Ovary (tissue), 7 donors: ENCODE measurements at regions not wholly inside any gene's neighbourhood (a gene's known extent, or its start where the extent isn't known, plus 50 kb on each side); places are given as distances from the start of the nearest gene placed in this dataset.

Source experiments
- DNase-seq, 5 donors: peaks; one replicate each; pipeline ENCODE4 v3.0.0-alpha.2; 2019 to 2020
- H3K27ac ChIP-seq, 2 donors: fragments of 200-600 bp; one replicate each; pipeline versions ENCODE4 v1.5.1 to v1.8.0; 2019 to 2022
- H3K27me3 ChIP-seq: fragments of 200-600 bp; one replicate; pipeline ENCODE4 v1.8.0; 2022
- H3K36me3 ChIP-seq: fragments of 200-600 bp; sonication (generic); one replicate; pipeline ENCODE4 v1.5.1; 2019
- H3K4me1 ChIP-seq: one replicate; pipeline ENCODE4 v1.8.1; 2013; ENCODE audit warnings: mild to moderate bottlenecking, moderate library complexity; ENCODE audit not compliant: insufficient read depth
- H3K4me3 ChIP-seq: fragments of 200-600 bp; sonication (generic); one replicate; pipeline ENCODE4 v1.5.1; 2017
- H3K9me3 ChIP-seq, 2 donors: fragments of 200-600 bp in 1 of 2; sonication (generic) in 1 of 2; one replicate each; pipeline versions ENCODE4 v1.5.1 to v1.8.1; 2013 to 2019; ENCODE audit warnings: mild to moderate bottlenecking in 1 of 2, moderate library complexity in 1 of 2
- EP300 ChIP-seq: sonication (generic); formaldehyde crosslinking; IDR thresholded peaks from one replicate; pipeline ENCODE4 v1.6.1; 2017; ENCODE audit warnings: antibody characterized with exemption
- POLR2A ChIP-seq: fragments of 450-650 bp; IDR thresholded peaks from one replicate; pipeline ENCODE4 v1.6.1; 2017; ENCODE audit warnings: antibody characterized with exemption, mild to moderate bottlenecking, moderate library complexity
- WGBS, 3 donors: extraction: QIAGEN DNeasy Blood & Tissue Kit in 1 of 3; methylation state at CpG; one replicate each; pipeline versions ENCODE4 v1.1.5 to v1.1.7; 2013 to 2017; 5-methylcytosine and 5-hydroxymethylcytosine counted together
- intact Hi-C, 4 donors: fragments of 100-400 bp; cut with DNase I; formaldehyde crosslinking; loops; one replicate each; pipeline versions ENCODE4 v1.11.0 to v1.15.1; 2022 to 2023
- TF ChIP-seq, protein P1 (sequence below), 3 donors: fragments of 450-650 bp in 2 of 3; fragments of 200-600 bp in 1 of 3; IDR thresholded peaks; one replicate each; pipeline versions ENCODE4 v1.5.1 to v1.8.0; 2016 to 2022; ENCODE audit warnings: antibody characterized with exemption in 3 of 3, mild to moderate bottlenecking in 1 of 3
- donor health status: DM: no; HTN: no; CAD: no; lungs with moderate emphysema.
- donor health status: DM: no; HTN: no; CAD: no.
- donor health status: Bipolar disorder and iron deficiency.
- donor health status: DM: no; HTN: no; CAD: no.
- donor health status: DM: yes; HTN: yes; CAD: no.

DNA sequence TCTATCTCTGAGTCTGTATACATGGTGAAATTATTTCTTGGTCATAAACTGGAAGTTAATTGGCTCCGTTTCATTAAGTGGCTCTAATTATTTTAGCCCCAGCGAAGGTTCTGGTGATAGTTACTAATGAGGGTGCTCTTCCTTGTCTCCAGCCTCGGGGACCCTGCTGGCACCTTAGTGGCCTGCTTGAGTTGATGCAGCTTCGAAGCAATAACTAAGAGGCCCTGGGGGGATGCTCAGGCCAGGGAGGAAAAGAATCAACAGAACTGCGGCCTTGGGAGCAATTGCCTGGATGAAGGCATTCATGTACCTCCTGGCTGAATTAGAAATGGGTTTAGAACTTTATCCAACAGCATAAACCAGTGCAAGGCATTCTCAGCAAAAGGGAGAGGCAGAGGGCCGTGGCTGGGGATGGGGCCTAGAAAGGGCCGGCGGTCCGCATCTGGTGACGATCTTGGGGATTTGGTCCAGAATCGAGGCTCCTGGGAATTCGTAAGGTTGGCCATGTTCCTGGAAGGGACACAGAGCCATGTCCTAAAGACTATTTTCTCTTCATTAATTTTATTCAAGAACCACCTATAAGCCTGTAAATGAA is 100.0 kb upstream of the AJAP1 start:
- H3K4me1 ChIP-seq = no peaks in the 10 kb centered on the region
- H3K36me3 ChIP-seq = no peaks in the 10 kb centered on the region
- no peak for DNase-seq
- no peak overlapping the region for H3K4me3 ChIP-seq
- no peak overlapping the region for H3K27ac ChIP-seq
- H3K27me3 ChIP-seq = no peaks in the 10 kb centered on the region
- no peak for TF ChIP-seq EP300
- no peak for TF ChIP-seq POLR2A
- TF ChIP-seq, protein P1, sequence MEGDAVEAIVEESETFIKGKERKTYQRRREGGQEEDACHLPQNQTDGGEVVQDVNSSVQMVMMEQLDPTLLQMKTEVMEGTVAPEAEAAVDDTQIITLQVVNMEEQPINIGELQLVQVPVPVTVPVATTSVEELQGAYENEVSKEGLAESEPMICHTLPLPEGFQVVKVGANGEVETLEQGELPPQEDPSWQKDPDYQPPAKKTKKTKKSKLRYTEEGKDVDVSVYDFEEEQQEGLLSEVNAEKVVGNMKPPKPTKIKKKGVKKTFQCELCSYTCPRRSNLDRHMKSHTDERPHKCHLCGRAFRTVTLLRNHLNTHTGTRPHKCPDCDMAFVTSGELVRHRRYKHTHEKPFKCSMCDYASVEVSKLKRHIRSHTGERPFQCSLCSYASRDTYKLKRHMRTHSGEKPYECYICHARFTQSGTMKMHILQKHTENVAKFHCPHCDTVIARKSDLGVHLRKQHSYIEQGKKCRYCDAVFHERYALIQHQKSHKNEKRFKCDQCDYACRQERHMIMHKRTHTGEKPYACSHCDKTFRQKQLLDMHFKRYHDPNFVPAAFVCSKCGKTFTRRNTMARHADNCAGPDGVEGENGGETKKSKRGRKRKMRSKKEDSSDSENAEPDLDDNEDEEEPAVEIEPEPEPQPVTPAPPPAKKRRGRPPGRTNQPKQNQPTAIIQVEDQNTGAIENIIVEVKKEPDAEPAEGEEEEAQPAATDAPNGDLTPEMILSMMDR (IDR thresholded peaks at IDR 0.05) = no peak
- intact Hi-C loops = no loop called here
- 77 to 81% (median 78%) methylated on average over 12 of the region's 12 CpGs for WGBS, 3 donors
- no peaks in the 10 kb centered on the region for H3K9me3 ChIP-seq

DNA sequence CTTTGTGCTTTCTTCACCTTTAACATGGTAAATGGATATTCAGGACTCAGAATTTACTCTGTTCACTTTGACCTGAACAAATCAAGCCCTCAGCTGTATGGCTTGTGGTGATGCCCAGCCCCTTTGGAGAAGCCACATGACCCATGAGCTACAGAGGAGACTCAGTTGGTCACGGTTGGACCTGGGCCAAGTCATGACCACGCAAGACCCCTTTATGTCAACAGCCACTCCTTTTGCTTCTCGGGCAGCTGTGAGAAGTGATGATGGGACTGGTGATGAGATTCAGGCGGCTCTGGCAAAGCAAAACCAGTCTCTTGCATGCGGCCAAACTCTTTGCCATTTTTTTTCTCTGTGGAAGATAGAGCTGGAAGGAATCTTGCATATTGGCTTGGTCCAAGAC is 96.5 kb upstream of the AJAP1 start:
- no peaks in the 10 kb centered on the region for H3K9me3 ChIP-seq
- intact Hi-C loops = no loop called here
- H3K27ac ChIP-seq = no peak overlapping the region
- TF ChIP-seq, protein P1 (IDR thresholded peaks at IDR 0.05) = no peak
- TF ChIP-seq EP300 = no peak
- no peak for TF ChIP-seq POLR2A
- H3K4me1 ChIP-seq = no peaks in the 10 kb centered on the region
- no peaks in the 10 kb centered on the region for H3K36me3 ChIP-seq
- DNase-seq = no peak
- WGBS, 3 donors = 58 to 75% (median 72%) methylated on average over 5 of the region's 5 CpGs
- no peaks in the 10 kb centered on the region for H3K27me3 ChIP-seq
- H3K4me3 ChIP-seq = no peak overlapping the region

DNA sequence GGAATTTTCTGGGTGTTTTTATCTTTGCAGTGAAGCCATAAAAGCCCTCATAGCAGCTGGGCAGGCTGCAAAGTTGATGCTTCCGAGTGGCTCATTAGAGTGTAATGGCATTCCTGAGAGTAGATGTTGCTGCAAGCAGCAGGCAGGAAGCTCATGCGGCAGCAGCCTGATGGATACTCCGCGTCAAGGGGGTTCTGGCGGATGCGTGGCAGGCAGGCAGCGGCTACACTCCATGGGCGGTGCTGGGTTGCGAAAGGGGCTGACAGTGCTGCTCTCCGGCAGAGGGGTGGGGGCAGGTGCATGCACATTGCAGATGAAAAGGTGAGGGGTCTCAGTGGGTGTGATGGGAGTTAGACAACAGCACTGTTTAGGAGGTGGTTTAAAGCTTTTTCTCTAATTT is 93.2 kb upstream of the AJAP1 start:
- no peaks in the 10 kb centered on the region for H3K9me3 ChIP-seq
- H3K4me3 ChIP-seq = no peak overlapping the region
- WGBS, 3 donors = 6 to 19% (median 9%) methylated on average over 10 of the region's 10 CpGs
- intact Hi-C loops = no loop called here
- no peak overlapping the region for H3K27ac ChIP-seq
- H3K27me3 ChIP-seq = no peaks in the 10 kb centered on the region
- no peaks in the 10 kb centered on the region for H3K4me1 ChIP-seq
- no peaks in the 10 kb centered on the region for H3K36me3 ChIP-seq
- TF ChIP-seq POLR2A (no peak), EP300 (no peak)
- TF ChIP-seq, protein P1 (IDR thresholded peaks at IDR 0.05) = no peak
- no peak for DNase-seq

DNA sequence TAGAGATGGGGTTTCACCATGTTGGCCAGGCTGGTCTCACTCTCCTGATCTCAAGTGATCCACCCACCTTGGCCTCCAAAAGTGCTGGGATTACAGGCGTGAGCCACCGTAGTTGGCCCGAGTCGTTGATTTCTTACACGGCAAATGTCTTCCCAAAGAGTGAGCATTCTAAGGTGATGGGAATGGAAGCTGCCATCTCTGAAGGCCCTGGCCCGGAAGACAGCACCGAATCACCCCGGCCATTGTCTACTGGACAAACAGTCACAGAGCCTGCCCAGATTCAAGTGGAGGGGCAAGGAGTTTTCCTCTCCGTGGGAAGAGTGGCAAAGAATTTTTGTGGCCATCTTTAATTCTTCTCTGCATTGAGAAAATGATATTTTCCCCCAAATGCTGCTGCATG is 92.1 kb upstream of the AJAP1 start:
- WGBS, 3 donors = 91 to 97% (median 91%) methylated on average over 9 of the region's 9 CpGs
- TF ChIP-seq, protein P1 (IDR thresholded peaks at IDR 0.05) = no peak
- no peak for TF ChIP-seq POLR2A
- DNase-seq = no peak
- intact Hi-C loops = no loop called here
- H3K27ac ChIP-seq = no peak overlapping the region
- H3K4me3 ChIP-seq = no peak overlapping the region
- H3K36me3 ChIP-seq = no peaks in the 10 kb centered on the region
- no peaks in the 10 kb centered on the region for H3K9me3 ChIP-seq
- H3K4me1 ChIP-seq = no peaks in the 10 kb centered on the region
- no peaks in the 10 kb centered on the region for H3K27me3 ChIP-seq
